NCI-H187 treated with DMSO at 0.1 percent for 48 hours (cell line): ENCODE measurements at regions not wholly inside any gene's neighbourhood (a gene's known extent, or its start where the extent isn't known, plus 50 kb on each side); places are given as distances from the start of the nearest gene placed in this dataset.

Experiments
- DNase-seq: peaks from one replicate; lab custom pipeline; 2025; lab: John Stamatoyannopoulos, UW

- no peak for DNase-seq
Measured at GRCh38 chr6:166774770-166775169, 147.7 kb upstream of the RPS6KA2 start.

- DNase-seq = no peak
Measured at GRCh38 chr6:166774292-166774691, 147.2 kb upstream of the RPS6KA2 start.

GRCh38 chr6:166772518-166772917 lies 145.5 kb upstream of the RPS6KA2 start:
- DNase-seq = no peak

- no peak for DNase-seq
Measured at GRCh38 chr6:166771701-166772100, 144.7 kb upstream of the RPS6KA2 start.

- no peak for DNase-seq
Measured at GRCh38 chr6:166770216-166771116, 143.4 kb upstream of the RPS6KA2 start.

- DNase-seq = no peak
Measured at GRCh38 chr6:166769648-166770047, 142.6 kb upstream of the RPS6KA2 start.

- DNase-seq = no peak
Measured at GRCh38 chr6:166768761-166769160, 141.7 kb upstream of the RPS6KA2 start.

- no peak for DNase-seq
Measured at GRCh38 chr6:166767230-166767629, 140.2 kb upstream of the RPS6KA2 start.

GRCh38 chr6:166766769-166767168 lies 139.7 kb upstream of the RPS6KA2 start:
- no peak for DNase-seq

GRCh38 chr6:166765234-166765541 lies 138.1 kb upstream of the RPS6KA2 start:
- DNase-seq = no peak

GRCh38 chr6:166764473-166765233 lies 137.6 kb upstream of the RPS6KA2 start:
- DNase-seq = no peak

- no peak for DNase-seq
Measured at GRCh38 chr6:166763606-166764472, 136.8 kb upstream of the RPS6KA2 start.

- DNase-seq = no peak
Measured at GRCh38 chr6:166761801-166762200, 134.8 kb upstream of the RPS6KA2 start.

GRCh38 chr6:166760288-166760687 lies 133.2 kb upstream of the RPS6KA2 start:
- DNase-seq = no peak

GRCh38 chr6:166758136-166758704 lies 131.2 kb upstream of the RPS6KA2 start:
- no peak for DNase-seq

GRCh38 chr6:166757232-166758135 lies 130.4 kb upstream of the RPS6KA2 start:
- peak; percentile 7 for DNase-seq

GRCh38 chr6:166754218-166755030 lies 127.4 kb upstream of the RPS6KA2 start:
- no peak for DNase-seq

- DNase-seq = no peak
Measured at GRCh38 chr6:166752928-166753721, 126.1 kb upstream of the RPS6KA2 start.

GRCh38 chr6:166752097-166752496 lies 125.0 kb upstream of the RPS6KA2 start:
- DNase-seq = no peak
